Coronary artery (tissue), 2 donors: ENCODE measurements at regions not wholly inside any gene's neighbourhood (a gene's known extent, or its start where the extent isn't known, plus 50 kb on each side); places are given as distances from the start of the nearest gene placed in this dataset.
"Not testable (repeated sequence)": the region's sequence is repeated elsewhere in the genome, so short reads cannot be mapped to it uniquely, and the experiment has no call there.

Source experiments
- DNase-seq: peaks from one replicate; pipeline ENCODE4 v3.0.0-alpha.2; 2017; ENCODE audit warnings: low spot score
- H3K27ac ChIP-seq, 2 donors: fragments of 200-600 bp; sonication (generic); one replicate each; pipeline ENCODE4 v1.5.1; 2016 to 2019
- H3K4me3 ChIP-seq: fragments of 200-600 bp; sonication (generic); 2 replicates; pipeline ENCODE4 v1.5.1; 2016; ENCODE audit warnings: mild to moderate bottlenecking, moderate library complexity
- CTCF ChIP-seq: fragments of 200-600 bp; sonication (generic); IDR thresholded peaks from one replicate; pipeline ENCODE4 v1.5.1; 2019; ENCODE audit warnings: antibody characterized with exemption

GRCh38 chr14:89697281-89698060 is 257.1 kb downstream of the EFCAB11 start:
- no peak for DNase-seq
- TF ChIP-seq CTCF = no peak
- Histone ChIP-seq H3K4me3 (no peak overlapping the region), H3K27ac (no peak overlapping the region)

GRCh38 chr14:89695846-89696245 is 258.7 kb downstream of the EFCAB11 start:
- DNase-seq = no peak
- no peak overlapping the region for H3K4me3 ChIP-seq
- no peak for TF ChIP-seq CTCF
- no peak overlapping the region for H3K27ac ChIP-seq

GRCh38 chr14:89690139-89690538 is 264.4 kb downstream of the EFCAB11 start:
- TF ChIP-seq CTCF = no peak
- H3K4me3 ChIP-seq = no peak overlapping the region

DNA sequence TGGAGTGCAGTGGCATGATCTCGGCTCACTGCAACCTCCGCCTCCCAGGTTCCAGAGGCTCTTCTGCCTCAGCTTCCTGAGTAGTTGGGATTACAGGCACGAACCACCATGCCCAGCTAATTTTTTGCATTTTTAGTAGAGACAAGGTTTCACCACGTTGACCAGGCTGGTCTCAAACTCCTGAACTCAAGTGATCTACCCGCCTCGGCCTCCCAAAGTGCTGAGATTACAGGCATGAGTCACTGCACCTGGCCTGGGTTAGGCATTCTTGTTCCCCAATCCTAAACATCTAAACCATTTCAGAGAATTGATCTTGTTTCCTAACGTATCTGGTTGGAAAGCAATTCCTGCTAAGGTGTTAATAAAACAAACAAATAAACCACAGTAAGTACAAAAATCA is 264.8 kb downstream of the EFCAB11 start:
- DNase-seq, H3K4me3 ChIP-seq, H3K27ac ChIP-seq: not testable (repeated sequence)

More at GRCh38 chr14:89690139-89690538, 264.4 kb downstream of the EFCAB11 start:
- no peak overlapping the region for H3K27ac ChIP-seq
- no peak for DNase-seq

GRCh38 chr14:89688507-89689211 is 265.9 kb downstream of the EFCAB11 start:
- no peak for DNase-seq
- Histone ChIP-seq H3K4me3 (no peak overlapping the region), H3K27ac (no peak overlapping the region)
- no peak for TF ChIP-seq CTCF

DNA sequence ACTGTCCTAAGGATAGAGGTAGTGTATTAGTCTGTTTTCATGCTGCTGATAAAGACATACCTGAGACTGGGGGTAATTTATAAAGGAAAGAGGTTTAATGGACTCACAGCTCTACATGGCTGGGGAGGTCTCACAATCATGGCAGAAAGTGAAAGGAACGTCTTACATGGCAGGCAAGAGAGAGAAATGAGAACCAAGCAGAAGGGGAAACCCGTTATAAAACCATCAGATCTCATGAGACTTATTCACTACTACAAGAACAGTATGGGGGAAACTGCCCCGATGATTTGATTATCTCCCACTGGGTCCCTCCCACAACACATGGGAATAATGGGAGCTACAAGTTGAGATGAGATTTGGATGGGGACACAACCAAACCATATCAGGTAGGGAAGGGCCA is 267.4 kb downstream of the EFCAB11 start:
- not testable (repeated sequence) for H3K4me3 ChIP-seq, DNase-seq, H3K27ac ChIP-seq

GRCh38 chr14:89684139-89684538 is 267.1 kb upstream of the FOXN3 start:
- no peak overlapping the region for H3K27ac ChIP-seq
- DNase-seq = no peak
- H3K4me3 ChIP-seq = no peak overlapping the region
- no peak for TF ChIP-seq CTCF
